Caco-2 (cell line): ENCODE measurements at regions not wholly inside any gene's neighbourhood (a gene's known extent, or its start where the extent isn't known, plus 50 kb on each side); places are given as distances from the start of the nearest gene placed in this dataset.

Source experiments
- BruUV-seq: library from RNA; stranded (reverse); fragments of 400-500 nt; replicated peaks from 2 replicates; lab custom pipeline; 2021; lab: Mats Ljungman, UMichigan
- CTCF ChIA-PET: fragments of 300-600 bp; sonication (Branson Sonifier 250); formaldehyde crosslinking; loops from one replicate; lab custom pipeline; 2022; ENCODE audit warnings: antibody characterized with exemption; lab: Charles Lee
- POLR2A ChIA-PET: fragments of 300-600 bp; sonication (Branson Sonifier 250); formaldehyde crosslinking; loops from one replicate; lab custom pipeline; 2022; ENCODE audit warnings: antibody characterized with exemption; lab: Charles Lee
- DNase-seq, 2 experiments: peaks; one replicate each; pipeline versions ENCODE4 v3.0.0 to v3.0.0-alpha.2; 2020 to 2022
- H3K27me3 ChIP-seq: replicated peaks from 2 replicates; pipeline ENCODE4 v1.6.0; 2011; ENCODE audit warnings: low read length; ENCODE audit not compliant: control insufficient read depth, insufficient read depth
- H3K36me3 ChIP-seq: 2 replicates; pipeline ENCODE4 v1.5.1; 2011; ENCODE audit warnings: low read length; ENCODE audit not compliant: control insufficient read depth, insufficient read depth
- H3K4me1 ChIP-seq: fragments of 250-450 bp; sonication (Bioruptor Pico); 2 replicates; pipeline ENCODE4 v1.5.1; 2020; ENCODE audit warnings: mild to moderate bottlenecking
- H3K4me3 ChIP-seq: 2 replicates; pipeline ENCODE4 v1.5.1; 2011; ENCODE audit warnings: low read depth, mild to moderate bottlenecking, control low read depth, low read length
- H3K9me3 ChIP-seq: fragments of 250-450 bp; sonication (Bioruptor Pico); 2 replicates; pipeline ENCODE4 v1.5.1; 2020; ENCODE audit warnings: mild to moderate bottlenecking, moderate library complexity
- H3K27ac Mint-ChIP-seq: one replicate; pipeline ENCODE4 v1.8.0; 2022; ENCODE audit warnings: mixed read lengths; ENCODE audit not compliant: unreplicated experiment
- H3K27me3 Mint-ChIP-seq: one replicate; pipeline ENCODE4 v1.8.0; 2022; ENCODE audit warnings: mixed read lengths; ENCODE audit not compliant: insufficient read depth, unreplicated experiment
- H3K36me3 Mint-ChIP-seq: one replicate; pipeline ENCODE4 v1.8.0; 2022; ENCODE audit warnings: mild to moderate bottlenecking, mixed read lengths; ENCODE audit not compliant: insufficient read depth, unreplicated experiment
- H3K4me1 Mint-ChIP-seq: one replicate; pipeline ENCODE4 v1.8.0; 2022; ENCODE audit warnings: low read depth, mixed read lengths; ENCODE audit not compliant: unreplicated experiment
- H3K4me3 Mint-ChIP-seq: one replicate; pipeline ENCODE4 v1.8.0; 2022; ENCODE audit warnings: mild to moderate bottlenecking, moderate library complexity, mixed read lengths; ENCODE audit not compliant: unreplicated experiment
- H3K9me3 Mint-ChIP-seq: one replicate; pipeline ENCODE4 v1.8.0; 2022; ENCODE audit warnings: mixed read lengths; ENCODE audit not compliant: unreplicated experiment
- intact Hi-C: fragments of 100-400 bp; cut with micrococcal nuclease; formaldehyde crosslinking; loops from one replicate; pipeline ENCODE4 v1.10.0; 2022; ENCODE audit not compliant: unreplicated experiment
- TF ChIP-seq, protein P1 (sequence below), 2 experiments: fragments of 200-600 bp in 1 of 2; IDR thresholded peaks; 1 replicate in 1 of 2; 2 replicates in 1 of 2; pipeline versions ENCODE4 v1.5.1 to v1.8.0; 2011 to 2022; ENCODE audit warnings: antibody characterized with exemption in 1 of 2, control low read depth in 1 of 2, inconsistent platforms in 1 of 2, low read depth in 1 of 2, low read length in 1 of 2, mild to moderate bottlenecking in 1 of 2, moderate library complexity in 1 of 2; ENCODE audit not compliant: insufficient read depth in 1 of 2, severe bottlenecking in 1 of 2, unreplicated experiment in 1 of 2

GRCh38 chr7:109206196-109206595 lies 636.5 kb downstream of the DNAJB9 start:
- ChIA-PET CTCF (no interaction called here), POLR2A (no interaction called here)
- H3K36me3 ChIP-seq: no peaks in the 10 kb centered on the region
- H3K9me3 ChIP-seq: no peaks in the 10 kb centered on the region
- Mint-ChIP-seq H3K9me3 (peaks cover 12% of the 10 kb centered on the region), H3K27me3 (no peaks in the 10 kb centered on the region), H3K4me3 (no peak overlapping the region), H3K36me3 (no peaks in the 10 kb centered on the region), H3K4me1 (no peaks in the 10 kb centered on the region), H3K27ac (no peak overlapping the region)
- no peak for DNase-seq
- intact Hi-C loops: loop anchor here (10.0 kb wide), 1 partner anchor 231 kb away; no protein-coding TSS in a partner anchor
- TF ChIP-seq, protein P1, sequence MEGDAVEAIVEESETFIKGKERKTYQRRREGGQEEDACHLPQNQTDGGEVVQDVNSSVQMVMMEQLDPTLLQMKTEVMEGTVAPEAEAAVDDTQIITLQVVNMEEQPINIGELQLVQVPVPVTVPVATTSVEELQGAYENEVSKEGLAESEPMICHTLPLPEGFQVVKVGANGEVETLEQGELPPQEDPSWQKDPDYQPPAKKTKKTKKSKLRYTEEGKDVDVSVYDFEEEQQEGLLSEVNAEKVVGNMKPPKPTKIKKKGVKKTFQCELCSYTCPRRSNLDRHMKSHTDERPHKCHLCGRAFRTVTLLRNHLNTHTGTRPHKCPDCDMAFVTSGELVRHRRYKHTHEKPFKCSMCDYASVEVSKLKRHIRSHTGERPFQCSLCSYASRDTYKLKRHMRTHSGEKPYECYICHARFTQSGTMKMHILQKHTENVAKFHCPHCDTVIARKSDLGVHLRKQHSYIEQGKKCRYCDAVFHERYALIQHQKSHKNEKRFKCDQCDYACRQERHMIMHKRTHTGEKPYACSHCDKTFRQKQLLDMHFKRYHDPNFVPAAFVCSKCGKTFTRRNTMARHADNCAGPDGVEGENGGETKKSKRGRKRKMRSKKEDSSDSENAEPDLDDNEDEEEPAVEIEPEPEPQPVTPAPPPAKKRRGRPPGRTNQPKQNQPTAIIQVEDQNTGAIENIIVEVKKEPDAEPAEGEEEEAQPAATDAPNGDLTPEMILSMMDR (IDR thresholded peaks at IDR 0.05; ENCODE audit: insufficient read depth in 1 of 2, low read depth in 1 of 2, low read length in 1 of 2, severe bottlenecking in 1 of 2, unreplicated experiment in 1 of 2): no peak
- no peaks in the 10 kb centered on the region for H3K4me1 ChIP-seq
- no peak overlapping the region for H3K4me3 ChIP-seq
- no TSS peak for BruUV-seq
- no peaks in the 10 kb centered on the region for H3K27me3 ChIP-seq

- ChIA-PET POLR2A (no interaction called here), CTCF (no interaction called here)
- Histone ChIP-seq H3K36me3 (no peaks in the 10 kb centered on the region), H3K4me3 (no peak overlapping the region), H3K9me3 (no peaks in the 10 kb centered on the region), H3K4me1 (no peaks in the 10 kb centered on the region), H3K27me3 (no peaks in the 10 kb centered on the region)
- Mint-ChIP-seq H3K36me3 (no peaks in the 10 kb centered on the region), H3K9me3 (peaks cover 9% of the 10 kb centered on the region), H3K27ac (no peak overlapping the region), H3K27me3 (no peaks in the 10 kb centered on the region), H3K4me1 (no peaks in the 10 kb centered on the region), H3K4me3 (no peak overlapping the region)
- intact Hi-C loops: no loop called here
- TF ChIP-seq, protein P1 (IDR thresholded peaks at IDR 0.05; ENCODE audit: insufficient read depth in 1 of 2, low read depth in 1 of 2, low read length in 1 of 2, severe bottlenecking in 1 of 2, unreplicated experiment in 1 of 2): no peak
- no peak for DNase-seq
- BruUV-seq: no TSS peak
These were observed 643.4 kb downstream of the DNAJB9 start for GRCh38 chr7:109213081-109213480.

DNA sequence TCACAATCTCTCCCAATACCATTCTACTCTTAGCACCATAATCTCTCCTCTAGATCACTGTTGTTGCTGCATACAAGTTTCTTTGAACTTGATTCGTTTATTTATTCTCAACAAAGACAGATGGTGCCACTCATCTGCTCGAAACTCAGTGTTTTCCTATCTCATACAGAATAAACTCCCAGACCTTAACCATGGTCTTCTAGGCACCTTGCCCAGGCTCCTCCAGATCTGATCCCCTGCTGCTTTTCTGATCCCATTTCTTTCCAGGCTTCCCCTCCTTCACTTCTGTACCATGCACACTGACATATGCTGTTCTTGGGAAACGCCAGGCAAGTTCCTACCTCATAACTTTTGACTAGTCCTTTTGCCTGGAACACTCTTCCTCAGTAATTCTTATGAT lies 645.7 kb downstream of the DNAJB9 start:
- intact Hi-C loops: no loop called here
- BruUV-seq: no TSS peak

More for the DNA sequence above, 645.7 kb downstream of the DNAJB9 start:
- Histone ChIP-seq H3K27me3 (no peaks in the 10 kb centered on the region), H3K4me3 (no peak overlapping the region), H3K9me3 (no peaks in the 10 kb centered on the region), H3K4me1 (no peaks in the 10 kb centered on the region), H3K36me3 (no peaks in the 10 kb centered on the region)
- no peak for DNase-seq
- no peaks in the 10 kb centered on the region for H3K4me1 Mint-ChIP-seq
- no peak overlapping the region for H3K4me3 Mint-ChIP-seq
- CTCF ChIA-PET: no interaction called here
- H3K27me3 Mint-ChIP-seq: no peaks in the 10 kb centered on the region
- no peak overlapping the region for H3K27ac Mint-ChIP-seq
- TF ChIP-seq, protein P1 (IDR thresholded peaks at IDR 0.05; ENCODE audit: insufficient read depth in 1 of 2, low read depth in 1 of 2, low read length in 1 of 2, severe bottlenecking in 1 of 2, unreplicated experiment in 1 of 2): no peak
- POLR2A ChIA-PET: no interaction called here
- peaks cover 9% of the 10 kb centered on the region for H3K9me3 Mint-ChIP-seq
- no peaks in the 10 kb centered on the region for H3K36me3 Mint-ChIP-seq
